ENCODE measurements at regions not wholly inside any gene's neighbourhood (a gene's known extent, or its start where the extent isn't known, plus 50 kb on each side); places are given as distances from the start of the nearest gene placed in this dataset.

GRCh38 chr13:88411696-88412095 lies 740.5 kb downstream of the SLITRK5 start:
- no peak overlapping the region for H3K27ac ChIP-seq (ENCODE audit: low read depth in 1 of 2, low read length in 2 of 2)
- TF ChIP-seq YY1 (IDR thresholded peaks at IDR 0.05) (no peak), MAX (IDR thresholded peaks at IDR 0.05) (no peak), NR2F2 (IDR thresholded peaks at IDR 0.05) (no peak), CTCF (IDR thresholded peaks at IDR 0.05; ENCODE audit: low read depth, low read length, missing input control) (no peak), HNF4A (conservative IDR thresholded peaks at IDR 0.05) (no peak), SP1 (IDR thresholded peaks at IDR 0.05) (no peak), JUND (IDR thresholded peaks at IDR 0.05) (no peak), TAF1 (conservative IDR thresholded peaks at IDR 0.05) (no peak), RAD21 (IDR thresholded peaks at IDR 0.05) (no peak), FOXA2 (IDR thresholded peaks at IDR 0.05) (no peak), ZBTB33 (IDR thresholded peaks at IDR 0.05) (no peak)
- no peaks in the 10 kb centered on the region for H3K9me3 ChIP-seq (ENCODE audit: control insufficient read depth in 4 of 4, low read length in 3 of 4)
- no peak for DNase-seq (ENCODE audit: low spot score)
- H3K36me3 ChIP-seq (ENCODE audit: control insufficient read depth in 4 of 4, insufficient read depth in 3 of 4, low read depth in 1 of 4, low read length in 3 of 4), result no peaks in the 10 kb centered on the region
- WGBS, result 75% methylated on average over 2 of the region's 2 CpGs
- no peaks in the 10 kb centered on the region for H3K4me1 ChIP-seq (ENCODE audit: control insufficient read depth in 4 of 4, insufficient read depth in 4 of 4, low read length in 3 of 4)
- no peak overlapping the region for H3K4me3 ChIP-seq (ENCODE audit: low read depth in 1 of 3, low read length in 3 of 3)
- H3K9ac ChIP-seq (ENCODE audit: low read depth in 1 of 2, low read length in 2 of 2), result no peak overlapping the region
- H3K27me3 ChIP-seq (ENCODE audit: control insufficient read depth in 4 of 4, insufficient read depth in 4 of 4, low read length in 3 of 4), result no peaks in the 10 kb centered on the region

GRCh38 chr13:88417801-88418200 lies 746.6 kb downstream of the SLITRK5 start:
- no peaks in the 10 kb centered on the region for H3K27me3 ChIP-seq (ENCODE audit: control insufficient read depth in 4 of 4, insufficient read depth in 4 of 4, low read length in 3 of 4)
- no peak for DNase-seq (ENCODE audit: low spot score)
- H3K9me3 ChIP-seq (ENCODE audit: control insufficient read depth in 4 of 4, low read length in 3 of 4), result no peaks in the 10 kb centered on the region
- H3K9ac ChIP-seq (ENCODE audit: low read depth in 1 of 2, low read length in 2 of 2), result no peak overlapping the region
- no peaks in the 10 kb centered on the region for H3K36me3 ChIP-seq (ENCODE audit: control insufficient read depth in 4 of 4, insufficient read depth in 3 of 4, low read depth in 1 of 4, low read length in 3 of 4)
- no peak overlapping the region for H3K27ac ChIP-seq (ENCODE audit: low read depth in 1 of 2, low read length in 2 of 2)
- H3K4me3 ChIP-seq (ENCODE audit: low read depth in 1 of 3, low read length in 3 of 3), result no peak overlapping the region
- WGBS, result 37% methylated on average over 1 of the region's 1 CpG
- TF ChIP-seq HNF4A (conservative IDR thresholded peaks at IDR 0.05), result no peak
- TF ChIP-seq FOXA2 (IDR thresholded peaks at IDR 0.05), result no peak
- TF ChIP-seq RAD21 (IDR thresholded peaks at IDR 0.05), result no peak
- TF ChIP-seq MAX (IDR thresholded peaks at IDR 0.05), result no peak
- TF ChIP-seq GABPA (IDR thresholded peaks at IDR 0.05 in 1 of 2, conservative IDR thresholded peaks at IDR 0.05 in 1 of 2), result no peak
- TF ChIP-seq CTCF (IDR thresholded peaks at IDR 0.05; ENCODE audit: low read depth, low read length, missing input control), result no peak
- H3K4me1 ChIP-seq (ENCODE audit: control insufficient read depth in 4 of 4, insufficient read depth in 4 of 4, low read length in 3 of 4), result no peaks in the 10 kb centered on the region

Measured in liver (tissue), 8 donors.